Adrenal gland (tissue), 5 donors: ENCODE measurements at regions not wholly inside any gene's neighbourhood (a gene's known extent, or its start where the extent isn't known, plus 50 kb on each side); places are given as distances from the start of the nearest gene placed in this dataset.

Source experiments
- CTCF ChIP-seq, 6 experiments: fragments of 450-650 bp in 4 of 6; fragments of 200-600 bp in 2 of 6; sonication (generic) in 1 of 6; IDR thresholded peaks; 1 replicate in 5 of 6; 2 replicates in 1 of 6; pipeline versions ENCODE4 v1.5.1 to v1.8.0; 2016 to 2021; ENCODE audit warnings: antibody characterized with exemption in 6 of 6, mild to moderate bottlenecking in 2 of 6, moderate library complexity in 1 of 6
- POLR2A ChIP-seq, 2 donors: fragments of 450-650 bp; IDR thresholded peaks; one replicate each; pipeline ENCODE4 v1.6.1; 2017; ENCODE audit warnings: antibody characterized with exemption in 2 of 2, mild to moderate bottlenecking in 2 of 2, moderate library complexity in 1 of 2
- donor health status: DM: no; HTN: no; CAD: no.

GRCh38 chr3:36248374-36248773, 131.9 kb upstream of the STAC start:
- no peak for TF ChIP-seq CTCF (IDR thresholded peaks at IDR 0.05)
- no peak for TF ChIP-seq POLR2A (IDR thresholded peaks at IDR 0.05)
